ENCODE measurements at regions not wholly inside any gene's neighbourhood (a gene's known extent, or its start where the extent isn't known, plus 50 kb on each side); places are given as distances from the start of the nearest gene placed in this dataset.

DNA sequence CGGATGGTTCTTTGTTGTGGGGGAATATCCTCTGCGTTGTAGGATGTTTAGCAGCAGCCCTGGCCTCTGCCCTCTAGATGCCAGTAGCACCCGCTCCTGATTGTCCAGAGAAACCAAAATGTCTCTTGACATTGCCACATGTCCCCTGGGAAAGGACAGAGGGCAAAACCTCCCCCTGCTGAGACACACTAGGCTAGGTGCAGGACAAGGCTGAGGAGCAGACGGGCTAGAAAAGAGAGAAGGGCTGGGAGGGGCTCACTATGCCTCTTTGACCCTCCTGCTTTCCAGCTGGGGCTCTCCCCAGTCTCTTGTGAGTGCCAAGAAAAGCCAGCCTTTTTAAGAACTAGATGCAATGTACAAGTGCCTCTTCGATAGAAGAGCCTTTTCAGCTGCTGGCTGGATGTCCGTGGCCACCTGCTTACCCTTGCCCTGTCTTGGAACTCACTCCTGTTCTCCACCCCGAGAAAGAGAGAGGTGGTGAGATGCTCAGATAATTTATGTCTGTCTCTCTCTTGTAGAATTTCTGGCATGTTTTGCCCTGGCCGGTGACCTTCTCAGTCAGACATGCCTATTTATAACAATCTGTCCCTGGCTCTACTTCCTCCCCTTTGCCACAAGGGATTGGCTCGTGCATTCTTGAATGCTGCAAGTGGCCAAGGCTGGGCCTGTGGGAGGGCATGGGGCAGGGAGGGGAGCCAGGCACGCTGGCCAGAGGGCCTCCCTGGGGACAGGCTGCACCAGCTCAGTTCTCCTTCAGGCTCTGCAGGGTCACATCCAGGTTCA, 142.6 kb downstream of the RPLP1 start:
- no peaks in the 10 kb centered on the region for H3K36me3 ChIP-seq
- H3K27ac ChIP-seq, result no peak overlapping the region
- TF ChIP-seq POLR2A (IDR thresholded peaks at IDR 0.05), result no peak
- TF ChIP-seq POLR2AphosphoS5 (IDR thresholded peaks at IDR 0.05; ENCODE audit: insufficient read depth in 1 of 2, low read depth in 1 of 2), result no peak
- no peak for TF ChIP-seq CTCF (IDR thresholded peaks at IDR 0.05)
- no peaks in the 10 kb centered on the region for H3K27me3 ChIP-seq
- H3K4me1 ChIP-seq, result peaks cover 24% of the 10 kb centered on the region
- H3K4me3 ChIP-seq, result no peak overlapping the region
- intact Hi-C loops (cut with DNase I), result no loop called here
- no peaks in the 10 kb centered on the region for H3K9me3 ChIP-seq
- no peak for DNase-seq (ENCODE audit: extremely low spot score in 2 of 2)

GRCh38 chr15:69597061-69597592, 144.5 kb downstream of the RPLP1 start:
- DNase-seq (ENCODE audit: extremely low spot score in 2 of 2), result no peak
- peaks cover 24% of the 10 kb centered on the region for H3K4me1 ChIP-seq
- H3K36me3 ChIP-seq, result no peaks in the 10 kb centered on the region
- no peak overlapping the region for H3K4me3 ChIP-seq
- no peaks in the 10 kb centered on the region for H3K9me3 ChIP-seq
- intact Hi-C loops (cut with DNase I), result no loop called here
- no peak overlapping the region for H3K27ac ChIP-seq
- H3K27me3 ChIP-seq, result no peaks in the 10 kb centered on the region
- TF ChIP-seq CTCF (IDR thresholded peaks at IDR 0.05), result no peak
- TF ChIP-seq POLR2A (IDR thresholded peaks at IDR 0.05), result no peak
- TF ChIP-seq POLR2AphosphoS5 (IDR thresholded peaks at IDR 0.05; ENCODE audit: insufficient read depth in 1 of 2, low read depth in 1 of 2), result no peak

GRCh38 chr15:69599271-69599670, 146.7 kb downstream of the RPLP1 start:
- H3K9me3 ChIP-seq, result no peaks in the 10 kb centered on the region
- intact Hi-C loops (cut with DNase I), result no loop called here
- no peak for DNase-seq (ENCODE audit: extremely low spot score in 2 of 2)
- H3K4me3 ChIP-seq, result no peak overlapping the region
- no peaks in the 10 kb centered on the region for H3K36me3 ChIP-seq
- H3K27ac ChIP-seq, result no peak overlapping the region
- no peaks in the 10 kb centered on the region for H3K27me3 ChIP-seq
- peaks cover 20% of the 10 kb centered on the region for H3K4me1 ChIP-seq
- TF ChIP-seq POLR2A (IDR thresholded peaks at IDR 0.05) (no peak), POLR2AphosphoS5 (IDR thresholded peaks at IDR 0.05; ENCODE audit: insufficient read depth in 1 of 2, low read depth in 1 of 2) (no peak), CTCF (IDR thresholded peaks at IDR 0.05) (no peak)

- H3K4me3 ChIP-seq, result no peak overlapping the region
- intact Hi-C loops (cut with DNase I), result no loop called here
- H3K27me3 ChIP-seq, result no peaks in the 10 kb centered on the region
- no peaks in the 10 kb centered on the region for H3K36me3 ChIP-seq
- TF ChIP-seq CTCF (IDR thresholded peaks at IDR 0.05) (no peak), POLR2A (IDR thresholded peaks at IDR 0.05) (no peak), POLR2AphosphoS5 (IDR thresholded peaks at IDR 0.05; ENCODE audit: insufficient read depth in 1 of 2, low read depth in 1 of 2) (no peak)
- no peak for DNase-seq (ENCODE audit: extremely low spot score in 2 of 2)
- H3K4me1 ChIP-seq, result peaks cover 6% of the 10 kb centered on the region
- H3K9me3 ChIP-seq, result no peaks in the 10 kb centered on the region
- no peak overlapping the region for H3K27ac ChIP-seq
These were observed 148.0 kb downstream of the RPLP1 start for GRCh38 chr15:69600556-69601085.

All from vagina (tissue), 2 donors.